GM12878 (cell line): ENCODE measurements at regions not wholly inside any gene's neighbourhood (a gene's known extent, or its start where the extent isn't known, plus 50 kb on each side); places are given as distances from the start of the nearest gene placed in this dataset.

ENCODE experiments used
- ATAC-seq: fragments of 200-7000 bp; cut with Tn5 transposase; 3 replicates; pipeline ENCODE4 v1.9.1; 2020; ENCODE audit warnings: mild to moderate bottlenecking, moderate library complexity
- BruUV-seq: library from RNA; stranded (reverse); fragments of 400-500 nt; replicated peaks from 2 replicates; lab custom pipeline; 2021; lab: Mats Ljungman, UMichigan
- CTCF ChIA-PET: fragments of 300-600 bp; sonication (Branson Sonifier 250); formaldehyde crosslinking; extraction: SDS; loops from one replicate; lab custom pipeline; 2021; ENCODE audit warnings: inconsistent platforms; lab: Yijun Ruan, JAX
- POLR2A ChIA-PET: fragments of 350-600 bp; formaldehyde crosslinking; extraction: SDS; loops from one replicate; lab custom pipeline; 2021; ENCODE audit warnings: inconsistent platforms; lab: Charles Lee
- RAD21 ChIA-PET: fragments of 300-600 bp; sonication (Branson Sonifier 250); formaldehyde crosslinking; loops from one replicate; lab custom pipeline; 2023; ENCODE audit warnings: antibody characterized with exemption; ENCODE audit not compliant: unreplicated experiment; lab: Charles Lee
- SMC1A ChIA-PET: fragments of 300-600 bp; sonication (Branson Sonifier 250); formaldehyde crosslinking; loops from one replicate; lab custom pipeline; 2023; ENCODE audit not compliant: unreplicated experiment, uncharacterized antibody; lab: Charles Lee
- DNase-seq: peaks from one replicate; pipeline ENCODE4 v3.0.0-alpha.2; 2011; ENCODE audit warnings: low read depth, low spot score
- FAIRE-seq: peaks from 3 replicates; lab custom pipeline; 2011; peaks lifted over from hg19 to GRCh38; lab: Jason Lieb, UNC
- H2AFZ ChIP-seq: 2 replicates; pipeline ENCODE4 v1.6.0; 2011; ENCODE audit warnings: low read depth, low read length, control low read depth; ENCODE audit not compliant: control insufficient read depth
- H3K27ac ChIP-seq: 2 replicates; pipeline ENCODE4 v1.5.1; 2011; ENCODE audit warnings: control low read depth; ENCODE audit not compliant: control insufficient read depth, insufficient read depth
- H3K27me3 ChIP-seq, 2 experiments: replicated peaks in 1 of 2; 2 replicates each; pipeline versions ENCODE4 v1.6.0 to v1.6.1; 2011; ENCODE audit warnings: low read length in 1 of 2; ENCODE audit not compliant: control insufficient read depth in 2 of 2, insufficient read depth in 2 of 2
- H3K36me3 ChIP-seq, 2 experiments: 2 replicates each; pipeline ENCODE4 v1.5.1; 2011; ENCODE audit warnings: low read length in 1 of 2; ENCODE audit not compliant: control insufficient read depth in 2 of 2, insufficient read depth in 2 of 2
- H3K4me1 ChIP-seq: 2 replicates; pipeline ENCODE4 v1.6.1; 2011; ENCODE audit warnings: mild to moderate bottlenecking, low read length, moderate library complexity, mixed read lengths; ENCODE audit not compliant: control insufficient read depth, insufficient read depth
- H3K4me2 ChIP-seq: 2 replicates; pipeline ENCODE4 v1.6.0; 2011; ENCODE audit warnings: control low read depth; ENCODE audit not compliant: control insufficient read depth, insufficient read depth
- H3K4me3 ChIP-seq: fragments of 200-600 bp; sonication (generic); 2 replicates; pipeline ENCODE4 v1.5.1; 2016
- H3K79me2 ChIP-seq: 2 replicates; pipeline ENCODE4 v1.6.0; 2011; ENCODE audit warnings: low read length; ENCODE audit not compliant: control insufficient read depth, insufficient read depth
- H3K9ac ChIP-seq: 2 replicates; pipeline ENCODE4 v1.8.0; 2011; ENCODE audit warnings: low read length, control low read depth, mixed read lengths; ENCODE audit not compliant: control insufficient read depth, insufficient read depth
- H3K9me3 ChIP-seq: replicated peaks from 3 replicates; pipeline ENCODE4 v1.5.1; 2011; ENCODE audit warnings: mild to moderate bottlenecking, low read length; ENCODE audit not compliant: control insufficient read depth, insufficient read depth
- H4K20me1 ChIP-seq: 2 replicates; pipeline ENCODE4 v1.6.0; 2011; ENCODE audit not compliant: control insufficient read depth, insufficient read depth
- EGR1 ChIP-seq, 2 experiments: IDR thresholded peaks; 1 replicate in 1 of 2; 2 replicates in 1 of 2; pipeline ENCODE4 v1.6.1; 2011 to 2012; ENCODE audit warnings: low read depth in 2 of 2, low read length in 2 of 2, borderline replicate concordance in 1 of 2, mild to moderate bottlenecking in 1 of 2, moderate library complexity in 1 of 2
- IRF4 ChIP-seq: IDR thresholded peaks from 2 replicates; pipeline ENCODE4 v1.6.1; 2011; ENCODE audit warnings: low read depth, low read length
- NKRF ChIP-seq: fragments of 450-650 bp; conservative IDR thresholded peaks from 2 replicates; pipeline ENCODE4 v1.6.1; 2017; ENCODE audit warnings: mild to moderate bottlenecking, moderate library complexity
- NR2F1 ChIP-seq: fragments of 450-650 bp; conservative IDR thresholded peaks from 2 replicates; pipeline ENCODE4 v1.6.1; 2017; ENCODE audit warnings: mild to moderate bottlenecking
- SMAD1 ChIP-seq: fragments of 450-650 bp; IDR thresholded peaks from 2 replicates; pipeline ENCODE4 v1.6.1; 2018; ENCODE audit warnings: mild to moderate bottlenecking, low read depth; ENCODE audit not compliant: partially characterized antibody
- STAT3 ChIP-seq: IDR thresholded peaks from 2 replicates; pipeline ENCODE4 v1.6.1; 2011; ENCODE audit warnings: low read depth, low read length, improper control_type of control experiment
- WRNIP1 ChIP-seq: IDR thresholded peaks from 2 replicates; pipeline ENCODE4 v1.6.1; 2011; ENCODE audit warnings: low read depth, low read length, improper control_type of control experiment, borderline replicate concordance
- ZBTB4 ChIP-seq: fragments of 450-650 bp; formaldehyde crosslinking; IDR thresholded peaks from 2 replicates; pipeline ENCODE4 v1.4.0; 2022; ENCODE audit warnings: mild to moderate bottlenecking, moderate library complexity
- ZNF207 ChIP-seq: fragments of 450-650 bp; IDR thresholded peaks from 2 replicates; pipeline ENCODE4 v1.6.1; 2014; ENCODE audit warnings: antibody characterized with exemption, mild to moderate bottlenecking, borderline replicate concordance
- ZZZ3 ChIP-seq: IDR thresholded peaks from 2 replicates; pipeline ENCODE4 v1.6.1; 2011; ENCODE audit warnings: low read depth; ENCODE audit not compliant: control insufficient read depth, insufficient read length
- WGBS: methylation state at CpG from one replicate; pipeline ENCODE4 v1.1.6; 2016; ENCODE audit warnings: low lambda C conversion rate; ENCODE audit not compliant: insufficient replicate concordance, insufficient coverage; ENCODE audit errors: missing lambda C conversion rate; 5-methylcytosine and 5-hydroxymethylcytosine counted together
- in situ Hi-C: fragments of 300-500 bp; cut with MboI; formaldehyde crosslinking; loops from 9 replicates; pipeline ENCODE4 v1.14.3; 2018; ENCODE audit warnings: mixed read lengths
- intact Hi-C: fragments of 100-400 bp; cut with micrococcal nuclease; formaldehyde crosslinking; loops from one replicate; pipeline ENCODE4 v1.14.2; 2022; ENCODE audit not compliant: unreplicated experiment
- TF ChIP-seq, protein P1 (sequence below): fragments of 450-650 bp; formaldehyde crosslinking; IDR thresholded peaks from 2 replicates; pipeline ENCODE4 v1.5.0; 2022; ENCODE audit warnings: mild to moderate bottlenecking, missing genetic modification characterization
- TF ChIP-seq, protein P2 (sequence below): IDR thresholded peaks from 2 replicates; pipeline ENCODE4 v1.6.1; 2011; ENCODE audit warnings: low read depth, low read length, improper control_type of control experiment, borderline replicate concordance

- ChIA-PET POLR2A (no interaction called here), SMC1A (interaction anchor here (0.5 kb wide), 1 partner anchor 336 kb away, joined by 4 read pairs; no protein-coding TSS in a partner anchor), RAD21 (no interaction called here), CTCF (no interaction called here)
- no TSS peak for BruUV-seq
- Histone ChIP-seq H3K4me1 (no peaks in the 10 kb centered on the region), H3K79me2 (no peaks in the 10 kb centered on the region), H3K9me3 (no peaks in the 10 kb centered on the region), H3K4me2 (no peak overlapping the region), H3K9ac (no peak overlapping the region), H3K4me3 (no peak overlapping the region), H3K36me3 (peaks cover 7 to 15% of the 10 kb centered on the region in 2 experiments), H3K27ac (no peak overlapping the region), H3K27me3 (no peaks in the 10 kb centered on the region), H4K20me1 (no peaks in the 10 kb centered on the region), H2AFZ (no peak overlapping the region)
- DNase-seq (no peak), ATAC-seq (no peak), FAIRE-seq (no peak)
- in situ Hi-C loops (no loop called here), intact Hi-C loops (no loop called here)
- 90% methylated on average over 3 of the region's 3 CpGs for WGBS
- TF ChIP-seq ZBTB4 (CRISPR knock-in tag) = no peak
- TF ChIP-seq NR2F1 = no peak
- no peak for TF ChIP-seq IRF4
- no peak for TF ChIP-seq ZNF207
- no peak for TF ChIP-seq SMAD1
- TF ChIP-seq, protein P1, sequence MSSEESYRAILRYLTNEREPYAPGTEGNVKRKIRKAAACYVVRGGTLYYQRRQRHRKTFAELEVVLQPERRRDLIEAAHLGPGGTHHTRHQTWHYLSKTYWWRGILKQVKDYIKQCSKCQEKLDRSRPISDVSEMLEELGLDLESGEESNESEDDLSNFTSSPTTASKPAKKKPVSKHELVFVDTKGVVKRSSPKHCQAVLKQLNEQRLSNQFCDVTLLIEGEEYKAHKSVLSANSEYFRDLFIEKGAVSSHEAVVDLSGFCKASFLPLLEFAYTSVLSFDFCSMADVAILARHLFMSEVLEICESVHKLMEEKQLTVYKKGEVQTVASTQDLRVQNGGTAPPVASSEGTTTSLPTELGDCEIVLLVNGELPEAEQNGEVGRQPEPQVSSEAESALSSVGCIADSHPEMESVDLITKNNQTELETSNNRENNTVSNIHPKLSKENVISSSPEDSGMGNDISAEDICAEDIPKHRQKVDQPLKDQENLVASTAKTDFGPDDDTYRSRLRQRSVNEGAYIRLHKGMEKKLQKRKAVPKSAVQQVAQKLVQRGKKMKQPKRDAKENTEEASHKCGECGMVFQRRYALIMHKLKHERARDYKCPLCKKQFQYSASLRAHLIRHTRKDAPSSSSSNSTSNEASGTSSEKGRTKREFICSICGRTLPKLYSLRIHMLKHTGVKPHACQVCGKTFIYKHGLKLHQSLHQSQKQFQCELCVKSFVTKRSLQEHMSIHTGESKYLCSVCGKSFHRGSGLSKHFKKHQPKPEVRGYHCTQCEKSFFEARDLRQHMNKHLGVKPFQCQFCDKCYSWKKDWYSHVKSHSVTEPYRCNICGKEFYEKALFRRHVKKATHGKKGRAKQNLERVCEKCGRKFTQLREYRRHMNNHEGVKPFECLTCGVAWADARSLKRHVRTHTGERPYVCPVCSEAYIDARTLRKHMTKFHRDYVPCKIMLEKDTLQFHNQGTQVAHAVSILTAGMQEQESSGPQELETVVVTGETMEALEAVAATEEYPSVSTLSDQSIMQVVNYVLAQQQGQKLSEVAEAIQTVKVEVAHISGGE (CRISPR knock-in tag) = no peak
- TF ChIP-seq EGR1 (IDR thresholded peaks at IDR 0.05; ENCODE audit: borderline replicate concordance in 1 of 2, low read depth in 2 of 2, low read length in 2 of 2) = no peak
- no peak for TF ChIP-seq NKRF
- no peak for TF ChIP-seq ZZZ3
- no peak for TF ChIP-seq STAT3
- TF ChIP-seq WRNIP1 = no peak
- TF ChIP-seq, protein P2, sequence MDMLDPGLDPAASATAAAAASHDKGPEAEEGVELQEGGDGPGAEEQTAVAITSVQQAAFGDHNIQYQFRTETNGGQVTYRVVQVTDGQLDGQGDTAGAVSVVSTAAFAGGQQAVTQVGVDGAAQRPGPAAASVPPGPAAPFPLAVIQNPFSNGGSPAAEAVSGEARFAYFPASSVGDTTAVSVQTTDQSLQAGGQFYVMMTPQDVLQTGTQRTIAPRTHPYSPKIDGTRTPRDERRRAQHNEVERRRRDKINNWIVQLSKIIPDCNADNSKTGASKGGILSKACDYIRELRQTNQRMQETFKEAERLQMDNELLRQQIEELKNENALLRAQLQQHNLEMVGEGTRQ = no peak
These were observed 50.7 kb upstream of the BDH1 start for GRCh38 chr3:197606468-197606867.
